ENCODE measurements at regions not wholly inside any gene's neighbourhood (a gene's known extent, or its start where the extent isn't known, plus 50 kb on each side); places are given as distances from the start of the nearest gene placed in this dataset.

DNA sequence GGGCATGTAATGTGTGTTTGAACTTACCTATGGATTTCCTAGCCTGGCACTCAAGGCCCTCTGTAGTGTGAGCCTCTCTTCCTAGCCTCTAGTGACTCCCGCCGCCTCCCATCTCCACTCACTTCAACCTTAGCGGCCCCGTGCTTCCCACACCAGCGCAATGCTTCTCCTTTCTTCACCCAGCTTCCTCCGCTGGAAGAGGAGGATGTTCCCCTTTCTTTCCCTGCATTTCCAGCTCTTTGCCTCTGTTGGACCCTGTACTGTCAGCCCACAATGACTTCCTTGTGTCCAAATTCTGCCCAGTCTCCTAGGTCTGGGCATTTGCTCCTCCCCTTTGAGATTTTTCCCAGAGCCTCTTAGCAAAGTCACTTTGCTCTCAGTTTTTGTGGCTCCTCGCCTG, 138.1 kb upstream of the IRF2BP2 start (continued):
- TF ChIP-seq, protein P1, sequence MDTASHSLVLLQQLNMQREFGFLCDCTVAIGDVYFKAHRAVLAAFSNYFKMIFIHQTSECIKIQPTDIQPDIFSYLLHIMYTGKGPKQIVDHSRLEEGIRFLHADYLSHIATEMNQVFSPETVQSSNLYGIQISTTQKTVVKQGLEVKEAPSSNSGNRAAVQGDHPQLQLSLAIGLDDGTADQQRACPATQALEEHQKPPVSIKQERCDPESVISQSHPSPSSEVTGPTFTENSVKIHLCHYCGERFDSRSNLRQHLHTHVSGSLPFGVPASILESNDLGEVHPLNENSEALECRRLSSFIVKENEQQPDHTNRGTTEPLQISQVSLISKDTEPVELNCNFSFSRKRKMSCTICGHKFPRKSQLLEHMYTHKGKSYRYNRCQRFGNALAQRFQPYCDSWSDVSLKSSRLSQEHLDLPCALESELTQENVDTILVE (CRISPR knock-in tag; IDR thresholded peaks at IDR 0.05) = no peak
- TF ChIP-seq, protein P2, sequence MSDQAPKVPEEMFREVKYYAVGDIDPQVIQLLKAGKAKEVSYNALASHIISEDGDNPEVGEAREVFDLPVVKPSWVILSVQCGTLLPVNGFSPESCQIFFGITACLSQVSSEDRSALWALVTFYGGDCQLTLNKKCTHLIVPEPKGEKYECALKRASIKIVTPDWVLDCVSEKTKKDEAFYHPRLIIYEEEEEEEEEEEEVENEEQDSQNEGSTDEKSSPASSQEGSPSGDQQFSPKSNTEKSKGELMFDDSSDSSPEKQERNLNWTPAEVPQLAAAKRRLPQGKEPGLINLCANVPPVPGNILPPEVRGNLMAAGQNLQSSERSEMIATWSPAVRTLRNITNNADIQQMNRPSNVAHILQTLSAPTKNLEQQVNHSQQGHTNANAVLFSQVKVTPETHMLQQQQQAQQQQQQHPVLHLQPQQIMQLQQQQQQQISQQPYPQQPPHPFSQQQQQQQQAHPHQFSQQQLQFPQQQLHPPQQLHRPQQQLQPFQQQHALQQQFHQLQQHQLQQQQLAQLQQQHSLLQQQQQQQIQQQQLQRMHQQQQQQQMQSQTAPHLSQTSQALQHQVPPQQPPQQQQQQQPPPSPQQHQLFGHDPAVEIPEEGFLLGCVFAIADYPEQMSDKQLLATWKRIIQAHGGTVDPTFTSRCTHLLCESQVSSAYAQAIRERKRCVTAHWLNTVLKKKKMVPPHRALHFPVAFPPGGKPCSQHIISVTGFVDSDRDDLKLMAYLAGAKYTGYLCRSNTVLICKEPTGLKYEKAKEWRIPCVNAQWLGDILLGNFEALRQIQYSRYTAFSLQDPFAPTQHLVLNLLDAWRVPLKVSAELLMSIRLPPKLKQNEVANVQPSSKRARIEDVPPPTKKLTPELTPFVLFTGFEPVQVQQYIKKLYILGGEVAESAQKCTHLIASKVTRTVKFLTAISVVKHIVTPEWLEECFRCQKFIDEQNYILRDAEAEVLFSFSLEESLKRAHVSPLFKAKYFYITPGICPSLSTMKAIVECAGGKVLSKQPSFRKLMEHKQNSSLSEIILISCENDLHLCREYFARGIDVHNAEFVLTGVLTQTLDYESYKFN (CRISPR knock-in tag; conservative IDR thresholded peaks at IDR 0.05) = no peak; the same call in 1 of the 2 replicates

DNA sequence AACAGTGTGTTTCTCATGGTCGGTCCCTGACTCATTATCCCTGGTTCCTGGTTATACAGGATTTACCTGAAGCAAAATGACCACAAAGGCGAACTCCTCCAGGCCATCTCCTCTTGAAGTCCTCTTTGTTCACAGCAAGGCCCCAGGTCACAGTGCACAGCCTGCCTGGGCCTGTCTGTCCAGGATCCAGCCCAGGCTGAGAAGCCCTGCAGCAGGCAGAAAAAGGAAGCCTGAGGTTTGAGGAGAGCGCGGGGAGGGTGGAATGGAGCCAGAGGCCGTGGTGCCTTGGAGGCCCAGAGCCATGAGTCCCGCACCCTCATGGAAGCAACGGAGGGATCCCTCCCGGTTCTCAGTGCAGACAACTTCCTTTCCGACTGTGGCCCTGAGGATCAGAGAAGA, 136.8 kb upstream of the IRF2BP2 start:
- no peaks in the 10 kb centered on the region for H3K9me3 ChIP-seq (ENCODE audit: low read length)
- no peaks in the 10 kb centered on the region for H3K27me3 ChIP-seq (ENCODE audit: control insufficient read depth in 1 of 2, insufficient read depth in 2 of 2, low read length in 2 of 2)
- ATAC-seq (no peak), DNase-seq (ENCODE audit: low spot score) (no peak), FAIRE-seq (no peak)
- intact Hi-C loops (cut with micrococcal nuclease; ENCODE audit: unreplicated experiment) (no loop called here), in situ Hi-C loops (cut with HindIII; ENCODE audit: extremely low pct_ligation_motif_present, low pct_unique_long_range_greater_than_20kb) (no loop called here)
- no peak overlapping the region for H2AFZ ChIP-seq (ENCODE audit: low read length)
- H3K36me3 ChIP-seq (replicated peaks in 1 of 2; ENCODE audit: control insufficient read depth in 1 of 2, insufficient read depth in 2 of 2, low read length in 2 of 2) = no peaks in the 10 kb centered on the region
- WGBS (ENCODE audit: low lambda C conversion rate) = 91% methylated on average over 7 of the region's 9 CpGs
- BruUV-seq (replicated peaks) = no TSS peak
- H3K4me1 ChIP-seq (ENCODE audit: insufficient read depth, low read length) = peaks cover 73% of the 10 kb centered on the region
- no peak overlapping the region for H3K9ac ChIP-seq (ENCODE audit: insufficient read depth, low read depth, low read length)
- ChIA-PET CTCF (ENCODE audit: low intra/inter-chr PET ratio, low total read pairs) (no interaction called here), POLR2A (interaction anchor here (1.2 to 1.5 kb wide), 2 partner anchors 30 to 128 kb away, joined by 3 to 4 read pairs; no protein-coding TSS in a partner anchor)
- H3K79me2 ChIP-seq (ENCODE audit: insufficient read depth, low read length) = no peaks in the 10 kb centered on the region
- H3K27ac ChIP-seq (ENCODE audit: extremely low read length, insufficient read depth, low read length) = peak overlapping the region; percentile 27
- H4K20me1 ChIP-seq (ENCODE audit: insufficient read depth, low read length) = no peaks in the 10 kb centered on the region
- no peak overlapping the region for H3K4me3 ChIP-seq (replicated peaks in 1 of 3; ENCODE audit: insufficient read depth in 1 of 3, low read depth in 2 of 3, low read length in 3 of 3)
- no peak overlapping the region for H3K4me2 ChIP-seq (ENCODE audit: low read depth, low read length)
- TF ChIP-seq, protein P3, sequence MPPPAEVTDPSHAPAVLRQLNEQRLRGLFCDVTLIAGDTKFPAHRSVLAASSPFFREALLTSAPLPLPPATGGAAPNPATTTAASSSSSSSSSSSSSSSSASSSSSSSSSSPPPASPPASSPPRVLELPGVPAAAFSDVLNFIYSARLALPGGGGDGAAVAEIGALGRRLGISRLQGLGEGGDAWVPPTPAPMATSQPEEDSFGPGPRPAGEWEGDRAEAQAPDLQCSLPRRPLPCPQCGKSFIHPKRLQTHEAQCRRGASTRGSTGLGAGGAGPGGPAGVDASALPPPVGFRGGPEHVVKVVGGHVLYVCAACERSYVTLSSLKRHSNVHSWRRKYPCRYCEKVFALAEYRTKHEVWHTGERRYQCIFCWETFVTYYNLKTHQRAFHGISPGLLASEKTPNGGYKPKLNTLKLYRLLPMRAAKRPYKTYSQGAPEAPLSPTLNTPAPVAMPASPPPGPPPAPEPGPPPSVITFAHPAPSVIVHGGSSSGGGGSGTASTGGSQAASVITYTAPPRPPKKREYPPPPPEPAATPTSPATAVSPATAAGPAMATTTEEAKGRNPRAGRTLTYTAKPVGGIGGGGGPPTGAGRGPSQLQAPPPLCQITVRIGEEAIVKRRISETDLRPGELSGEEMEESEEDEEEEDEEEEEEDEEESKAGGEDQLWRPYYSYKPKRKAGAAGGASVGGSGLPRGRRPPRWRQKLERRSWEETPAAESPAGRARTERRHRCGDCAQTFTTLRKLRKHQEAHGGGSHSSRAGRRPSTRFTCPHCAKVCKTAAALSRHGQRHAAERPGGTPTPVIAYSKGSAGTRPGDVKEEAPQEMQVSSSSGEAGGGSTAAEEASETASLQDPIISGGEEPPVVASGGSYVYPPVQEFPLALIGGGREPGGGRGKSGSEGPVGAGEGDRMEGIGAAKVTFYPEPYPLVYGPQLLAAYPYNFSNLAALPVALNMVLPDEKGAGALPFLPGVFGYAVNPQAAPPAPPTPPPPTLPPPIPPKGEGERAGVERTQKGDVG (CRISPR knock-in tag; IDR thresholded peaks at IDR 0.05; ENCODE audit: borderline replicate concordance) = 0 out of 2 replicates have a peak, but pooled peaks have one; percentile 19
- TF ChIP-seq, protein P4, sequence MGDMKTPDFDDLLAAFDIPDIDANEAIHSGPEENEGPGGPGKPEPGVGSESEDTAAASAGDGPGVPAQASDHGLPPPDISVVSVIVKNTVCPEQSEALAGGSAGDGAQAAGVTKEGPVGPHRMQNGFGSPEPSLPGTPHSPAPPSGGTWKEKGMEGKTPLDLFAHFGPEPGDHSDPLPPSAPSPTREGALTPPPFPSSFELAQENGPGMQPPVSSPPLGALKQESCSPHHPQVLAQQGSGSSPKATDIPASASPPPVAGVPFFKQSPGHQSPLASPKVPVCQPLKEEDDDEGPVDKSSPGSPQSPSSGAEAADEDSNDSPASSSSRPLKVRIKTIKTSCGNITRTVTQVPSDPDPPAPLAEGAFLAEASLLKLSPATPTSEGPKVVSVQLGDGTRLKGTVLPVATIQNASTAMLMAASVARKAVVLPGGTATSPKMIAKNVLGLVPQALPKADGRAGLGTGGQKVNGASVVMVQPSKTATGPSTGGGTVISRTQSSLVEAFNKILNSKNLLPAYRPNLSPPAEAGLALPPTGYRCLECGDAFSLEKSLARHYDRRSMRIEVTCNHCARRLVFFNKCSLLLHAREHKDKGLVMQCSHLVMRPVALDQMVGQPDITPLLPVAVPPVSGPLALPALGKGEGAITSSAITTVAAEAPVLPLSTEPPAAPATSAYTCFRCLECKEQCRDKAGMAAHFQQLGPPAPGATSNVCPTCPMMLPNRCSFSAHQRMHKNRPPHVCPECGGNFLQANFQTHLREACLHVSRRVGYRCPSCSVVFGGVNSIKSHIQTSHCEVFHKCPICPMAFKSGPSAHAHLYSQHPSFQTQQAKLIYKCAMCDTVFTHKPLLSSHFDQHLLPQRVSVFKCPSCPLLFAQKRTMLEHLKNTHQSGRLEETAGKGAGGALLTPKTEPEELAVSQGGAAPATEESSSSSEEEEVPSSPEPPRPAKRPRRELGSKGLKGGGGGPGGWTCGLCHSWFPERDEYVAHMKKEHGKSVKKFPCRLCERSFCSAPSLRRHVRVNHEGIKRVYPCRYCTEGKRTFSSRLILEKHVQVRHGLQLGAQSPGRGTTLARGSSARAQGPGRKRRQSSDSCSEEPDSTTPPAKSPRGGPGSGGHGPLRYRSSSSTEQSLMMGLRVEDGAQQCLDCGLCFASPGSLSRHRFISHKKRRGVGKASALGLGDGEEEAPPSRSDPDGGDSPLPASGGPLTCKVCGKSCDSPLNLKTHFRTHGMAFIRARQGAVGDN (CRISPR knock-in tag; IDR thresholded peaks at IDR 0.05) = peak; percentile 74
- TF ChIP-seq ZNF891 (CRISPR knock-in tag; IDR thresholded peaks at IDR 0.05) (no peak), CHD4 (IDR thresholded peaks at IDR 0.05; ENCODE audit: borderline replicate concordance, low read length) (no peak), ZNF296 (CRISPR knock-in tag; conservative IDR thresholded peaks at IDR 0.05) (no peak)
- TF ChIP-seq, protein P5, sequence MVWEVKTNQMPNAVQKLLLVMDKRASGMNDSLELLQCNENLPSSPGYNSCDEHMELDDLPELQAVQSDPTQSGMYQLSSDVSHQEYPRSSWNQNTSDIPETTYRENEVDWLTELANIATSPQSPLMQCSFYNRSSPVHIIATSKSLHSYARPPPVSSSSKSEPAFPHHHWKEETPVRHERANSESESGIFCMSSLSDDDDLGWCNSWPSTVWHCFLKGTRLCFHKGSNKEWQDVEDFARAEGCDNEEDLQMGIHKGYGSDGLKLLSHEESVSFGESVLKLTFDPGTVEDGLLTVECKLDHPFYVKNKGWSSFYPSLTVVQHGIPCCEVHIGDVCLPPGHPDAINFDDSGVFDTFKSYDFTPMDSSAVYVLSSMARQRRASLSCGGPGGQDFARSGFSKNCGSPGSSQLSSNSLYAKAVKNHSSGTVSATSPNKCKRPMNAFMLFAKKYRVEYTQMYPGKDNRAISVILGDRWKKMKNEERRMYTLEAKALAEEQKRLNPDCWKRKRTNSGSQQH (CRISPR knock-in tag; IDR thresholded peaks at IDR 0.05; ENCODE audit: low read depth) = no peak
